ENCODE measurements at regions not wholly inside any gene's neighbourhood (a gene's known extent, or its start where the extent isn't known, plus 50 kb on each side); places are given as distances from the start of the nearest gene placed in this dataset.

DNA sequence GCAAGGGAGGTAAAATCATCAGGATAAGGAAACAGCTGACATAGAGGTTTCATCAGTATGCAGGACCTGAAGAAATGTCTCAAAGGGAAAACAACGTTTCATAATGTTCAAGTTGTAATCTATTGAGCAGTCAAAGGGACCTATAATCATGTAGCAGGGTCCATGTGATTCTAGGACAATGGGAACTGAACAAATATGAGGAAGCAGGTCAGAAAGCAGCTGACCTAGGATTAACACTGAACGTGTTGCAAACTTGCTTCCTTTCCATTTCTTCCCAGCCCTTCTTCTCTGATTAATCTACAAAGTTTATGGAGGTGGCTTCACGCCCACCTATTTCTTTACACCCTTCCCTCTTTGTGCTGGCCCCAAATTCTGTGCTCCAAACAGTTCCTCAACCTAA lies 256.9 kb upstream of the AKR1E2 start (continued):
- TF ChIP-seq ZNF664 (tag by site-specific recombination; IDR thresholded peaks at IDR 0.05) (no peak), HOXD13 (CRISPR knock-in tag; IDR thresholded peaks at IDR 0.05; ENCODE audit: borderline replicate concordance) (no peak), ZNF350 (tag by site-specific recombination; IDR thresholded peaks at IDR 0.05) (no peak), ZSCAN30 (tag by site-specific recombination; IDR thresholded peaks at IDR 0.05) (no peak)
- TF ChIP-seq, protein P1, sequence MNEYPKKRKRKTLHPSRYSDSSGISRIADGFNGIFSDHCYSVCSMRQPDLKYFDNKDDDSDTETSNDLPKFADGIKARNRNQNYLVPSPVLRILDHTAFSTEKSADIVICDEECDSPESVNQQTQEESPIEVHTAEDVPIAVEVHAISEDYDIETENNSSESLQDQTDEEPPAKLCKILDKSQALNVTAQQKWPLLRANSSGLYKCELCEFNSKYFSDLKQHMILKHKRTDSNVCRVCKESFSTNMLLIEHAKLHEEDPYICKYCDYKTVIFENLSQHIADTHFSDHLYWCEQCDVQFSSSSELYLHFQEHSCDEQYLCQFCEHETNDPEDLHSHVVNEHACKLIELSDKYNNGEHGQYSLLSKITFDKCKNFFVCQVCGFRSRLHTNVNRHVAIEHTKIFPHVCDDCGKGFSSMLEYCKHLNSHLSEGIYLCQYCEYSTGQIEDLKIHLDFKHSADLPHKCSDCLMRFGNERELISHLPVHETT (tag by site-specific recombination; IDR thresholded peaks at IDR 0.05), result no peak
- TF ChIP-seq, protein P2, sequence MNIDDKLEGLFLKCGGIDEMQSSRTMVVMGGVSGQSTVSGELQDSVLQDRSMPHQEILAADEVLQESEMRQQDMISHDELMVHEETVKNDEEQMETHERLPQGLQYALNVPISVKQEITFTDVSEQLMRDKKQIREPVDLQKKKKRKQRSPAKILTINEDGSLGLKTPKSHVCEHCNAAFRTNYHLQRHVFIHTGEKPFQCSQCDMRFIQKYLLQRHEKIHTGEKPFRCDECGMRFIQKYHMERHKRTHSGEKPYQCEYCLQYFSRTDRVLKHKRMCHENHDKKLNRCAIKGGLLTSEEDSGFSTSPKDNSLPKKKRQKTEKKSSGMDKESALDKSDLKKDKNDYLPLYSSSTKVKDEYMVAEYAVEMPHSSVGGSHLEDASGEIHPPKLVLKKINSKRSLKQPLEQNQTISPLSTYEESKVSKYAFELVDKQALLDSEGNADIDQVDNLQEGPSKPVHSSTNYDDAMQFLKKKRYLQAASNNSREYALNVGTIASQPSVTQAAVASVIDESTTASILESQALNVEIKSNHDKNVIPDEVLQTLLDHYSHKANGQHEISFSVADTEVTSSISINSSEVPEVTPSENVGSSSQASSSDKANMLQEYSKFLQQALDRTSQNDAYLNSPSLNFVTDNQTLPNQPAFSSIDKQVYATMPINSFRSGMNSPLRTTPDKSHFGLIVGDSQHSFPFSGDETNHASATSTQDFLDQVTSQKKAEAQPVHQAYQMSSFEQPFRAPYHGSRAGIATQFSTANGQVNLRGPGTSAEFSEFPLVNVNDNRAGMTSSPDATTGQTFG (tag by site-specific recombination; IDR thresholded peaks at IDR 0.05; ENCODE audit: borderline replicate concordance), result no peak

DNA sequence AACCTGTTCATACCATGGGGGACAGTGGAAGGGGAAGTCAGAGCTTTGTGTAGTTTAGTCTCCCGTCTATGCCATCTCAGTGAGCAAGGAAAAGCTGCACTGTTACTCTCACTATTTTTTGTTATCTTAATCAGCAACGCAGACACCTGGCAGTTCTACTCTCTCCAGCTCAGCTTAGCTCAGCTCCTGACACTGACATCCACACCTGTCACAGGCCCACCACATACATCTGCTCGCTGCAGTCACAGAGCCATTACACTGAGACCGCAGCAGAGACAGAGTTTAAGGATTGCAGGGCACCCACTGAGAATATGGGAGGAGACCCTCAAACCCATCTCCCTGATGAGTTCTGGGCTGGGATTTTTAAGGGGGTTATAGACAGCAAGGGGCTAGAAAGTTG lies 257.3 kb upstream of the AKR1E2 start:
- POLR2A ChIA-PET, result no interaction called here
- Histone ChIP-seq H3K4me1 (ENCODE audit: control insufficient read depth, insufficient read depth, low read length) (no peaks in the 10 kb centered on the region), H3K9me3 (ENCODE audit: control insufficient read depth, insufficient read depth, low read depth, low read length) (no peaks in the 10 kb centered on the region), H3K27ac (ENCODE audit: extremely low read depth, low read depth, low read length) (no peak overlapping the region), H3K36me3 (ENCODE audit: control insufficient read depth in 2 of 2, insufficient read depth in 1 of 2, low read length in 2 of 2) (no peaks in the 10 kb centered on the region), H3K4me3 (ENCODE audit: low read depth, low read length) (no peak overlapping the region)
- no peak for TF ChIP-seq SCRT2 (tag by site-specific recombination; IDR thresholded peaks at IDR 0.05)
- no peak for TF ChIP-seq KLF16 (tag by site-specific recombination; IDR thresholded peaks at IDR 0.05)
- TF ChIP-seq ZBTB48 (tag by site-specific recombination; IDR thresholded peaks at IDR 0.05), result no peak
- no peak for TF ChIP-seq ZNF707 (tag by site-specific recombination; IDR thresholded peaks at IDR 0.05)
- no peak for TF ChIP-seq GFI1B (tag by site-specific recombination; IDR thresholded peaks at IDR 0.05)
- no peak for TF ChIP-seq FEZF1 (tag by site-specific recombination; IDR thresholded peaks at IDR 0.05)
- no peak for TF ChIP-seq BCL11A (tag by site-specific recombination; IDR thresholded peaks at IDR 0.05; ENCODE audit: low read depth)
- TF ChIP-seq, protein P3, sequence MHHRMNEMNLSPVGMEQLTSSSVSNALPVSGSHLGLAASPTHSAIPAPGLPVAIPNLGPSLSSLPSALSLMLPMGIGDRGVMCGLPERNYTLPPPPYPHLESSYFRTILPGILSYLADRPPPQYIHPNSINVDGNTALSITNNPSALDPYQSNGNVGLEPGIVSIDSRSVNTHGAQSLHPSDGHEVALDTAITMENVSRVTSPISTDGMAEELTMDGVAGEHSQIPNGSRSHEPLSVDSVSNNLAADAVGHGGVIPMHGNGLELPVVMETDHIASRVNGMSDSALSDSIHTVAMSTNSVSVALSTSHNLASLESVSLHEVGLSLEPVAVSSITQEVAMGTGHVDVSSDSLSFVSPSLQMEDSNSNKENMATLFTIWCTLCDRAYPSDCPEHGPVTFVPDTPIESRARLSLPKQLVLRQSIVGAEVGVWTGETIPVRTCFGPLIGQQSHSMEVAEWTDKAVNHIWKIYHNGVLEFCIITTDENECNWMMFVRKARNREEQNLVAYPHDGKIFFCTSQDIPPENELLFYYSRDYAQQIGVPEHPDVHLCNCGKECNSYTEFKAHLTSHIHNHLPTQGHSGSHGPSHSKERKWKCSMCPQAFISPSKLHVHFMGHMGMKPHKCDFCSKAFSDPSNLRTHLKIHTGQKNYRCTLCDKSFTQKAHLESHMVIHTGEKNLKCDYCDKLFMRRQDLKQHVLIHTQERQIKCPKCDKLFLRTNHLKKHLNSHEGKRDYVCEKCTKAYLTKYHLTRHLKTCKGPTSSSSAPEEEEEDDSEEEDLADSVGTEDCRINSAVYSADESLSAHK (tag by site-specific recombination; IDR thresholded peaks at IDR 0.05), result no peak
- no peak for TF ChIP-seq ZNF121 (tag by site-specific recombination; IDR thresholded peaks at IDR 0.05)
- no peak for TF ChIP-seq ZNF311 (tag by site-specific recombination; IDR thresholded peaks at IDR 0.05; ENCODE audit: borderline replicate concordance)
- TF ChIP-seq, protein P4, sequence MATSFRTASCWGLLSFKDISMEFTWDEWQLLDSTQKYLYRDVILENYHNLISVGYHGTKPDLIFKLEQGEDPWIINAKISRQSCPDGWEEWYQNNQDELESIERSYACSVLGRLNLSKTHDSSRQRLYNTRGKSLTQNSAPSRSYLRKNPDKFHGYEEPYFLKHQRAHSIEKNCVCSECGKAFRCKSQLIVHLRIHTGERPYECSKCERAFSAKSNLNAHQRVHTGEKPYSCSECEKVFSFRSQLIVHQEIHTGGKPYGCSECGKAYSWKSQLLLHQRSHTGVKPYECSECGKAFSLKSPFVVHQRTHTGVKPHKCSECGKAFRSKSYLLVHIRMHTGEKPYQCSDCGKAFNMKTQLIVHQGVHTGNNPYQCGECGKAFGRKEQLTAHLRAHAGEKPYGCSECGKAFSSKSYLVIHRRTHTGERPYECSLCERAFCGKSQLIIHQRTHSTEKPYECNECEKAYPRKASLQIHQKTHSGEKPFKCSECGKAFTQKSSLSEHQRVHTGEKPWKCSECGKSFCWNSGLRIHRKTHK (tag by site-specific recombination; IDR thresholded peaks at IDR 0.05), result no peak
- CTCF ChIA-PET, result no interaction called here

DNA sequence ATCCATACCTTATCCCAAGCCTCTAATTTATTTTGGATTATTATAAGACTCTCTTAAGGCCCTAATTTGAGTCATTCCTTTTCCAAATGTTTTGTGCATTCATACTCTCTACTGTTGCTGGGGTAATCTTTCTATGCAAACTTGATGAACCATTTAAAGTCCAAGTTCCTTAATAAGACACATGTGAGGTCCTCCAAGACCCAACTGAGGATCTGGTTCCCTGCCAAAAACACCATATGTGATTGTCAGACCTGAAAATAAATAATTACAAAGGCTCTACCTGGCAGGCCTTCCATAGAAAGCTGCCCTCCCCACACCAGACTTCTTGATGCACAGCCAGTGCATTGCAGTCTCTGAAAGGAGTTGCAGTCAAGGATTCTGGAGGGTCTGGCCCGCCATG lies 257.9 kb upstream of the AKR1E2 start:
- Histone ChIP-seq H3K9me3 (ENCODE audit: control insufficient read depth, insufficient read depth, low read depth, low read length) (no peaks in the 10 kb centered on the region), H3K27ac (ENCODE audit: extremely low read depth, low read depth, low read length) (no peak overlapping the region), H3K4me3 (ENCODE audit: low read depth, low read length) (no peak overlapping the region), H3K36me3 (ENCODE audit: control insufficient read depth in 2 of 2, insufficient read depth in 1 of 2, low read length in 2 of 2) (no peaks in the 10 kb centered on the region), H3K4me1 (ENCODE audit: control insufficient read depth, insufficient read depth, low read length) (no peaks in the 10 kb centered on the region)
- CTCF ChIA-PET, result interaction anchor here (0.6 kb wide), 1 partner anchor 34 kb away, joined by 3 read pairs; no protein-coding TSS in a partner anchor
- POLR2A ChIA-PET, result no interaction called here
- no peak for TF ChIP-seq ZNF350 (tag by site-specific recombination; IDR thresholded peaks at IDR 0.05)
- TF ChIP-seq ZNF248 (tag by site-specific recombination; IDR thresholded peaks at IDR 0.05), result no peak
- no peak for TF ChIP-seq ZNF174 (tag by site-specific recombination; IDR thresholded peaks at IDR 0.05)
- TF ChIP-seq ZNF677 (tag by site-specific recombination; IDR thresholded peaks at IDR 0.05), result no peak
- TF ChIP-seq, protein P5, sequence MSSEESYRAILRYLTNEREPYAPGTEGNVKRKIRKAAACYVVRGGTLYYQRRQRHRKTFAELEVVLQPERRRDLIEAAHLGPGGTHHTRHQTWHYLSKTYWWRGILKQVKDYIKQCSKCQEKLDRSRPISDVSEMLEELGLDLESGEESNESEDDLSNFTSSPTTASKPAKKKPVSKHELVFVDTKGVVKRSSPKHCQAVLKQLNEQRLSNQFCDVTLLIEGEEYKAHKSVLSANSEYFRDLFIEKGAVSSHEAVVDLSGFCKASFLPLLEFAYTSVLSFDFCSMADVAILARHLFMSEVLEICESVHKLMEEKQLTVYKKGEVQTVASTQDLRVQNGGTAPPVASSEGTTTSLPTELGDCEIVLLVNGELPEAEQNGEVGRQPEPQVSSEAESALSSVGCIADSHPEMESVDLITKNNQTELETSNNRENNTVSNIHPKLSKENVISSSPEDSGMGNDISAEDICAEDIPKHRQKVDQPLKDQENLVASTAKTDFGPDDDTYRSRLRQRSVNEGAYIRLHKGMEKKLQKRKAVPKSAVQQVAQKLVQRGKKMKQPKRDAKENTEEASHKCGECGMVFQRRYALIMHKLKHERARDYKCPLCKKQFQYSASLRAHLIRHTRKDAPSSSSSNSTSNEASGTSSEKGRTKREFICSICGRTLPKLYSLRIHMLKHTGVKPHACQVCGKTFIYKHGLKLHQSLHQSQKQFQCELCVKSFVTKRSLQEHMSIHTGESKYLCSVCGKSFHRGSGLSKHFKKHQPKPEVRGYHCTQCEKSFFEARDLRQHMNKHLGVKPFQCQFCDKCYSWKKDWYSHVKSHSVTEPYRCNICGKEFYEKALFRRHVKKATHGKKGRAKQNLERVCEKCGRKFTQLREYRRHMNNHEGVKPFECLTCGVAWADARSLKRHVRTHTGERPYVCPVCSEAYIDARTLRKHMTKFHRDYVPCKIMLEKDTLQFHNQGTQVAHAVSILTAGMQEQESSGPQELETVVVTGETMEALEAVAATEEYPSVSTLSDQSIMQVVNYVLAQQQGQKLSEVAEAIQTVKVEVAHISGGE (tag by site-specific recombination; conservative IDR thresholded peaks at IDR 0.05; ENCODE audit: low read depth), result no peak
- TF ChIP-seq, protein P6, sequence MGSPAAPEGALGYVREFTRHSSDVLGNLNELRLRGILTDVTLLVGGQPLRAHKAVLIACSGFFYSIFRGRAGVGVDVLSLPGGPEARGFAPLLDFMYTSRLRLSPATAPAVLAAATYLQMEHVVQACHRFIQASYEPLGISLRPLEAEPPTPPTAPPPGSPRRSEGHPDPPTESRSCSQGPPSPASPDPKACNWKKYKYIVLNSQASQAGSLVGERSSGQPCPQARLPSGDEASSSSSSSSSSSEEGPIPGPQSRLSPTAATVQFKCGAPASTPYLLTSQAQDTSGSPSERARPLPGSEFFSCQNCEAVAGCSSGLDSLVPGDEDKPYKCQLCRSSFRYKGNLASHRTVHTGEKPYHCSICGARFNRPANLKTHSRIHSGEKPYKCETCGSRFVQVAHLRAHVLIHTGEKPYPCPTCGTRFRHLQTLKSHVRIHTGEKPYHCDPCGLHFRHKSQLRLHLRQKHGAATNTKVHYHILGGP (tag by site-specific recombination; IDR thresholded peaks at IDR 0.05), result no peak
